ENCODE measurements at regions not wholly inside any gene's neighbourhood (a gene's known extent, or its start where the extent isn't known, plus 50 kb on each side); places are given as distances from the start of the nearest gene placed in this dataset.

- Histone ChIP-seq H3K4me2 (ENCODE audit: low read length) (no peak overlapping the region), H3K4me1 (ENCODE audit: control insufficient read depth in 1 of 2, insufficient read depth in 2 of 2, low read length in 2 of 2) (no peaks in the 10 kb centered on the region), H4K20me1 (ENCODE audit: insufficient read depth) (no peaks in the 10 kb centered on the region), H3K9me2 (ENCODE audit: insufficient read depth) (no peaks in the 10 kb centered on the region), H3K27ac (ENCODE audit: low read depth, low read length) (no peak overlapping the region), H3K9me3 (ENCODE audit: control insufficient read depth in 1 of 2, insufficient read depth in 1 of 2, low read depth in 1 of 2, low read length in 2 of 2) (no peaks in the 10 kb centered on the region), H3K4me3 (replicated peaks in 1 of 2; ENCODE audit: low read depth in 1 of 2, low read length in 2 of 2) (no peak overlapping the region), H3K36me3 (ENCODE audit: control insufficient read depth in 1 of 2, insufficient read depth in 2 of 2, low read length in 2 of 2) (no peaks in the 10 kb centered on the region), H2AFZ (ENCODE audit: low read depth, low read length, poor library complexity, severe bottlenecking) (no peak overlapping the region), H3K79me2 (ENCODE audit: insufficient read depth, low read length) (no peaks in the 10 kb centered on the region), H3K9ac (ENCODE audit: low read length) (no peak overlapping the region), H3K27me3 (ENCODE audit: insufficient read depth, low read length) (peaks cover 6% of the 10 kb centered on the region; the same call in 1 of the 2 replicates)
- no TSS peak for BruUV-seq (replicated peaks)
- intact Hi-C loops (cut with micrococcal nuclease): no loop called here
- TF ChIP-seq EZH2 (IDR thresholded peaks at IDR 0.05) (no peak), RAD21 (IDR thresholded peaks at IDR 0.05; ENCODE audit: low read depth) (no peak), CBX3 (IDR thresholded peaks at IDR 0.05; ENCODE audit: low read depth) (no peak)
- DNase-seq (ENCODE audit: low read depth, low spot score): no peak
- RAD21 ChIA-PET (ENCODE audit: low non-redundant PET in 1 of 2, low total read pairs in 2 of 2, uncharacterized antibody in 2 of 2, unreplicated experiment in 2 of 2): interaction anchor here in 1 of 2 experiments (0.7 kb wide), 1 partner anchor 376 kb away, joined by 3 read pairs; no protein-coding TSS in a partner anchor
- POLR2A ChIA-PET: no interaction called here
- ATAC-seq: no peak
- CTCF ChIA-PET: interaction anchor here (0.7 kb wide), 1 partner anchor 15 kb away, joined by 3 read pairs; no protein-coding TSS in a partner anchor
Measured at GRCh38 chr6:167514524-167514923, 189.6 kb downstream of the TTLL2 start.

- DNase-seq (ENCODE audit: low read depth, low spot score): no peak
- Histone ChIP-seq H3K9me2 (ENCODE audit: insufficient read depth) (no peaks in the 10 kb centered on the region), H3K9ac (ENCODE audit: low read length) (no peak overlapping the region), H4K20me1 (ENCODE audit: insufficient read depth) (no peaks in the 10 kb centered on the region), H3K4me1 (ENCODE audit: control insufficient read depth in 1 of 2, insufficient read depth in 2 of 2, low read length in 2 of 2) (no peaks in the 10 kb centered on the region), H3K9me3 (ENCODE audit: control insufficient read depth in 1 of 2, insufficient read depth in 1 of 2, low read depth in 1 of 2, low read length in 2 of 2) (no peaks in the 10 kb centered on the region), H3K27ac (ENCODE audit: low read depth, low read length) (no peak overlapping the region), H3K4me2 (ENCODE audit: low read length) (no peak overlapping the region), H3K4me3 (replicated peaks in 1 of 2; ENCODE audit: low read depth in 1 of 2, low read length in 2 of 2) (no peak overlapping the region), H3K36me3 (ENCODE audit: control insufficient read depth in 1 of 2, insufficient read depth in 2 of 2, low read length in 2 of 2) (no peaks in the 10 kb centered on the region), H3K79me2 (ENCODE audit: insufficient read depth, low read length) (no peaks in the 10 kb centered on the region), H2AFZ (ENCODE audit: low read depth, low read length, poor library complexity, severe bottlenecking) (no peak overlapping the region), H3K27me3 (ENCODE audit: insufficient read depth, low read length) (peaks cover 11% of the 10 kb centered on the region; the same call in 1 of the 2 replicates)
- CTCF ChIA-PET: no interaction called here
- BruUV-seq (replicated peaks): no TSS peak
- RAD21 ChIA-PET (ENCODE audit: low non-redundant PET in 1 of 2, low total read pairs in 2 of 2, uncharacterized antibody in 2 of 2, unreplicated experiment in 2 of 2): no interaction called here
- intact Hi-C loops (cut with micrococcal nuclease): no loop called here
- TF ChIP-seq EGR1 (IDR thresholded peaks at IDR 0.05; ENCODE audit: low read depth): no peak
- TF ChIP-seq EZH2 (IDR thresholded peaks at IDR 0.05): no peak
- no peak for TF ChIP-seq RAD21 (IDR thresholded peaks at IDR 0.05; ENCODE audit: low read depth)
- no peak for TF ChIP-seq JUND (IDR thresholded peaks at IDR 0.05)
- TF ChIP-seq ZNF274 (IDR thresholded peaks at IDR 0.05; ENCODE audit: low read depth, low read length): no peak
- POLR2A ChIA-PET: no interaction called here
- no peak for ATAC-seq
Measured at GRCh38 chr6:167515873-167516507, 191.1 kb downstream of the TTLL2 start.

Data from HCT116 (cell line).